ENCODE measurements at regions not wholly inside any gene's neighbourhood (a gene's known extent, or its start where the extent isn't known, plus 50 kb on each side); places are given as distances from the start of the nearest gene placed in this dataset.

GRCh38 chr2:59034837-59035236, 793.7 kb upstream of the FANCL start:
- H3K27ac Mint-ChIP-seq = peak overlapping the region; percentile 83
- no peak for DNase-seq (ENCODE audit: low spot score in 2 of 2, unreplicated experiment in 2 of 2)

GRCh38 chr2:59034106-59034505, 793.0 kb upstream of the FANCL start:
- Mint-ChIP-seq H3K9me3 (peaks cover 22% of the 10 kb centered on the region), H3K4me3 (no peak overlapping the region), H3K4me1 (peaks cover 40% of the 10 kb centered on the region), H3K27ac (peak overlapping the region; percentile 83), H3K27me3 (ENCODE audit: low read depth) (no peaks in the 10 kb centered on the region), H3K36me3 (peaks cover 16% of the 10 kb centered on the region)
- TF ChIP-seq CTCF (IDR thresholded peaks at IDR 0.05; ENCODE audit: unreplicated experiment) = no peak
- DNase-seq (ENCODE audit: low spot score in 2 of 2, unreplicated experiment in 2 of 2) = no peak

More at GRCh38 chr2:59034837-59035236, 793.7 kb upstream of the FANCL start:
- TF ChIP-seq CTCF (IDR thresholded peaks at IDR 0.05; ENCODE audit: unreplicated experiment) = no peak
- Mint-ChIP-seq H3K4me3 (no peak overlapping the region), H3K9me3 (peaks cover 22% of the 10 kb centered on the region), H3K36me3 (peaks cover 16% of the 10 kb centered on the region), H3K27me3 (ENCODE audit: low read depth) (no peaks in the 10 kb centered on the region), H3K4me1 (peaks cover 40% of the 10 kb centered on the region)

- H3K36me3 Mint-ChIP-seq = peaks cover 14% of the 10 kb centered on the region
- H3K9me3 Mint-ChIP-seq = peaks cover 18% of the 10 kb centered on the region
- TF ChIP-seq CTCF (IDR thresholded peaks at IDR 0.05; ENCODE audit: unreplicated experiment) = no peak
- peak overlapping the region; percentile 76 for H3K27ac Mint-ChIP-seq
- H3K4me1 Mint-ChIP-seq = peaks cover 40% of the 10 kb centered on the region
- DNase-seq (ENCODE audit: low spot score in 2 of 2, unreplicated experiment in 2 of 2) = no peak
- H3K27me3 Mint-ChIP-seq (ENCODE audit: low read depth) = no peaks in the 10 kb centered on the region
- H3K4me3 Mint-ChIP-seq = no peak overlapping the region
Measured at GRCh38 chr2:59033661-59034060, 792.5 kb upstream of the FANCL start.

GRCh38 chr2:59032499-59032898, 791.4 kb upstream of the FANCL start:
- Mint-ChIP-seq H3K9me3 (peaks cover 8% of the 10 kb centered on the region), H3K27ac (peak overlapping the region; percentile 53), H3K27me3 (ENCODE audit: low read depth) (no peaks in the 10 kb centered on the region), H3K36me3 (peaks cover 5% of the 10 kb centered on the region), H3K4me1 (peaks cover 40% of the 10 kb centered on the region), H3K4me3 (no peak overlapping the region)
- TF ChIP-seq CTCF (IDR thresholded peaks at IDR 0.05; ENCODE audit: unreplicated experiment) = no peak
- no peak for DNase-seq (ENCODE audit: low spot score in 2 of 2, unreplicated experiment in 2 of 2)

- Mint-ChIP-seq H3K27me3 (ENCODE audit: low read depth) (no peaks in the 10 kb centered on the region), H3K36me3 (no peaks in the 10 kb centered on the region), H3K4me3 (no peak overlapping the region), H3K9me3 (no peaks in the 10 kb centered on the region), H3K4me1 (peaks cover 47% of the 10 kb centered on the region), H3K27ac (no peak overlapping the region)
- no peak for DNase-seq (ENCODE audit: low spot score in 2 of 2, unreplicated experiment in 2 of 2)
- no peak for TF ChIP-seq CTCF (IDR thresholded peaks at IDR 0.05; ENCODE audit: unreplicated experiment)
Measured at GRCh38 chr2:59029058-59029457, 787.9 kb upstream of the FANCL start.

GRCh38 chr2:59027320-59027719, 786.2 kb upstream of the FANCL start:
- Mint-ChIP-seq H3K4me1 (peaks cover 33% of the 10 kb centered on the region), H3K9me3 (no peaks in the 10 kb centered on the region), H3K27me3 (ENCODE audit: low read depth) (no peaks in the 10 kb centered on the region), H3K36me3 (no peaks in the 10 kb centered on the region), H3K27ac (no peak overlapping the region), H3K4me3 (no peak overlapping the region)
- no peak for TF ChIP-seq CTCF (IDR thresholded peaks at IDR 0.05; ENCODE audit: unreplicated experiment)
- no peak for DNase-seq (ENCODE audit: low spot score in 2 of 2, unreplicated experiment in 2 of 2)

Measured in mesothelial cell of epicardium (in vitro differentiated cells).